ENCODE measurements at regions not wholly inside any gene's neighbourhood (a gene's known extent, or its start where the extent isn't known, plus 50 kb on each side); places are given as distances from the start of the nearest gene placed in this dataset.
"Not testable (repeated sequence)": the region's sequence is repeated elsewhere in the genome, so short reads cannot be mapped to it uniquely, and the experiment has no call there.

DNA sequence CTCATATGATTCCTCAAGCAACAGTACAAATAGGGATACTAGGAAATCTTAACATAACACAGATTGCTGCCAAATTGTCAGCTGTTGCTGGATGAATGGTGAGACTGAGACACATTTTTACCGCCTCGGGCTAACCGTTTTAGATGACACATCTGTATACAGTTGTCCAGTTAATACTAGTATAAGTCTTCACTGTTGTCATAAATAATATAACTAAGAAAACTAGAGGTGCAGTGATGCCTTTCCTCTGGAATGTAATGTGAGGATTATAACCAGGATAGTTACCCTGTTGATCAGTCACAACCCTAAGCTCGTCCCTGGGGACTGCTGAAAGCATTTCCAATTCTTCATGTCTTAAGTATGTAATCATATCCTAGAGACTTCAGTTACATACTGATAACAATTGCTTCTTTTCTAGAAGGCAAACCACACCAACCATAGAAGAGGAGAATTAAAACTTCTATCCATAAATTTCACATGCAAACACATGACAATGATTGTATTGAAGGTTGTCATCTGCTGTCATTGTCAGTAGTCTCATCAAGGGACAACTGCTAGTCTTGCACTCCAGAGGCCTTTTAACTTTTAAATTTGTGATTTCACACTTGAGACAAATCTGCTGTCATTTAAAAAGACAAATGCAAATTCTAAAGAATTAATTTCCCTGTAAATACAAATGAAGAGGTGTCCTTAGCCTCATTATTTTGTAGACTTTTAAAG lies 100.4 kb upstream of the SEMA3D start:
- no peak overlapping the region for H3K4me3 ChIP-seq (ENCODE audit: low read depth, low read length)
- TF ChIP-seq, protein P1, sequence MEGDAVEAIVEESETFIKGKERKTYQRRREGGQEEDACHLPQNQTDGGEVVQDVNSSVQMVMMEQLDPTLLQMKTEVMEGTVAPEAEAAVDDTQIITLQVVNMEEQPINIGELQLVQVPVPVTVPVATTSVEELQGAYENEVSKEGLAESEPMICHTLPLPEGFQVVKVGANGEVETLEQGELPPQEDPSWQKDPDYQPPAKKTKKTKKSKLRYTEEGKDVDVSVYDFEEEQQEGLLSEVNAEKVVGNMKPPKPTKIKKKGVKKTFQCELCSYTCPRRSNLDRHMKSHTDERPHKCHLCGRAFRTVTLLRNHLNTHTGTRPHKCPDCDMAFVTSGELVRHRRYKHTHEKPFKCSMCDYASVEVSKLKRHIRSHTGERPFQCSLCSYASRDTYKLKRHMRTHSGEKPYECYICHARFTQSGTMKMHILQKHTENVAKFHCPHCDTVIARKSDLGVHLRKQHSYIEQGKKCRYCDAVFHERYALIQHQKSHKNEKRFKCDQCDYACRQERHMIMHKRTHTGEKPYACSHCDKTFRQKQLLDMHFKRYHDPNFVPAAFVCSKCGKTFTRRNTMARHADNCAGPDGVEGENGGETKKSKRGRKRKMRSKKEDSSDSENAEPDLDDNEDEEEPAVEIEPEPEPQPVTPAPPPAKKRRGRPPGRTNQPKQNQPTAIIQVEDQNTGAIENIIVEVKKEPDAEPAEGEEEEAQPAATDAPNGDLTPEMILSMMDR (IDR thresholded peaks at IDR 0.05; ENCODE audit: insufficient read depth, low read depth, low read length) = no peak
- peak; percentile 0 for DNase-seq (ENCODE audit: low read depth)

DNA sequence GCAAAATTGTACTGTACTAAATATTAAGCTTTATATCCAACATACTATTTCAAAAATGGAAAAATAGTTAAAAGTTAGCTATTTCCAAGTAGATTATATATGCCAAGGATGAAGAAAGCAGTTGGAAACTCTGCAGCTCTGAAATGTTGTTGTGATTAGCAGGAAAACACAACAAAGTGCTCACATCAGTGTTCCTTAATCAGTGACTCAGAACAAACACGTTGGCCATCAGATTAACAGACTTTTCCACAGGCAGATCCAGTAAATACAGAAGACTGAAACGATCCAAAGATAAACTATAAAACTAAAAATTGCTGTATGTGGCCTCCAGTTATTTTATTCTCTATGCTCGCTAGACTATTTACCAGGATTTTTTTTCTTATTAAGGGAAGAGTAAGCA lies 99.6 kb upstream of the SEMA3D start:
- H3K4me3 ChIP-seq (ENCODE audit: low read depth, low read length) = no peak overlapping the region
- DNase-seq (ENCODE audit: low read depth) = peak; percentile 2
- TF ChIP-seq, protein P1 (IDR thresholded peaks at IDR 0.05; ENCODE audit: insufficient read depth, low read depth, low read length) = no peak

DNA sequence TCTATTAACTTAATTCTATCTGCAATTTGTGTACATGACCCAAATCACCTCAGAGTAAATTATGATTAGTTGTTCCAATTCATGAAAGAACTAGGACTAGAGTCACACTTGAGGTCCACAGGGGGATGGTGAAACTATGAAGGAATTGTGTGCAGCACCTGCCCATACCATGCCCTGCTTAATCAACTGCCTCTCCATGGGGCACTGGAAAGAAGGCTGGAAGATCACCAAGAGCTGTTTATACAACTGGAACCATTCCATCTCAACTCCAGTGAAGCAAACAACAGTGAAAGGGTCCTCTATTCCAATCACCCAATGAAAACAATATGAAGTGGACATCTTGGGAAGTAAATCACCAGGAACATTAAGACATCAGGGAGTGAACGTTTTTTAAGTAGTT lies 98.7 kb upstream of the SEMA3D start:
- TF ChIP-seq, protein P1 (IDR thresholded peaks at IDR 0.05; ENCODE audit: insufficient read depth, low read depth, low read length) = no peak
- DNase-seq (ENCODE audit: low read depth) = no peak
- no peak overlapping the region for H3K4me3 ChIP-seq (ENCODE audit: low read depth, low read length)

DNA sequence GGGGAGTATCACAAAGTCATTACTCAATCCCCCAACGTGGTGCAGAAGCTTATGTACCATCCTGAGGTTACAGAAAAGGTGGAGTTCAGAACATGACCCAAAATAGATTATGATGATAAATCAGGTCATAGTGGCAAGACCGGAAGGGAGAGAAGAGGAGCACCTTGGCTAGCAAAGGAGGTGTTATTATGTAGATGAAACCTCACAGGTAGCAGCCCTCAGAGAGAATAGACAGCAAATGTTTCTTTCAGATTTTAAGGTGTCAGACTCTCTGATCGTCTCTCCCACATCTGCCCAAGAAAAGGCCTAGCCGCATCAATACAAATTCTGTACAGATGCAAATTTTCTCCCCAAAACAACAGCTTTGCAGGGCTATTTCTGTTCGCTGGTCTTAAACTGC lies 88.3 kb upstream of the SEMA3D start:
- no peak for DNase-seq (ENCODE audit: low read depth)
- H3K4me3 ChIP-seq (ENCODE audit: low read depth, low read length) = no peak overlapping the region
- TF ChIP-seq, protein P1 (IDR thresholded peaks at IDR 0.05; ENCODE audit: insufficient read depth, low read depth, low read length) = no peak

DNA sequence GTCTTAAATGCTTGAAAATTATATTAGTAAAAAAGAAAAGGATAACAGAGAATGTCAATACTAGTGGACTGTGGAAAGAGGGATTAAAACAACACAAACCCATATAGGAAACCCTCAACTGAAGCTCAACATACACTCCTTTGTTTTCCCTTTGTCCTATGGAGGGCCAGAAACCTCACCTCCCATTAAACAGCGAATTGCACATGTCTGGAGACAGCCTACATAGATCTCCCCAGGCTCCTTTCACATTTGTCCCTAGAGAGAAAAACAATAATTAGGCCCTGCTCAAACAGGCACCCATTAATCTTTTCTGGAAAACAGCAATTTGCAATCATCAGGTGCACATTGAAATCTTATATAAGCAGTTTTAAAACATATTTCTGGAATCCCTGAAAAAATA lies 87.6 kb upstream of the SEMA3D start:
- H3K4me3 ChIP-seq (ENCODE audit: low read depth, low read length) = no peak overlapping the region
- TF ChIP-seq, protein P1 (IDR thresholded peaks at IDR 0.05; ENCODE audit: insufficient read depth, low read depth, low read length) = no peak
- no peak for DNase-seq (ENCODE audit: low read depth)

DNA sequence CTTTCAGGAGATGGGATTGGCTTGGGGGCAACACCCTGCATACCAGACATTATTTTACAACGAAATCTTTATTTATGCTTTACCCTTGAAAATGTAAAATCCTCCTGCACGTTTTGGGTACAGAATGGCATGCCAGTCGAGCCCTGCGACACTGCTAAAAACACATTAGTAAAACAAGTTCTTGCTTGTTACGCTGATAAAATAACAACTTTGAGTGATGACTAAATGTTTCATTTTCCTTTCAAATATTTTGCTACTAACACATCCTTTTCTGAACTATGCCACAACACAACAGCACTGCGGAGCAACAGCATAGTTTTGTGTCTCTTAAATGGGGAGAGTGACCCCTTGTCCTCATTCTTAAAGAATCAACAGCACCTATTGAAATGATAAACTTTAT lies 76.0 kb upstream of the SEMA3D start:
- TF ChIP-seq, protein P1 (IDR thresholded peaks at IDR 0.05; ENCODE audit: insufficient read depth, low read depth, low read length) = no peak
- DNase-seq (ENCODE audit: low read depth) = no peak

DNA sequence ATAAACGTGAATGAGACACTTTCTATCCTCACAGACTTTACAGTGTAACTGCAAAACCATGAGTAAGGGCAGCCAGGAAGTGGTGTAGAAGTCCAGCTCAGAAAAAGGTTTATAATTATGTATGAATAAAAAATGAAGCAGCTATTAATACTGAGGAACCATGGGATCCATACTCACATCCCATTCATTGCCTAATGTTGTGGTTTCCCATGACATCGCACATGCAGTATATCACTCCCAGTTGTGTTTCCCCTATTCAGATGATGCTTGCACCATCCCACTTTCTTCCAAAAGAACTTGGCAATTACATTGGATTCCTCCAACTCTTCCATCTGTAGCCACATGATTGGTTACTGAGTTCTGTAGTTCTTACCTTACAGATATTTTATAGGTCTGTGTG lies 74.5 kb upstream of the SEMA3D start:
- TF ChIP-seq, protein P1 (IDR thresholded peaks at IDR 0.05; ENCODE audit: insufficient read depth, low read depth, low read length) = no peak
- no peak for DNase-seq (ENCODE audit: low read depth)
- no peak overlapping the region for H3K4me3 ChIP-seq (ENCODE audit: low read depth, low read length)

More for the DNA sequence above, 76.0 kb upstream of the SEMA3D start:
- no peak overlapping the region for H3K4me3 ChIP-seq (ENCODE audit: low read depth, low read length)

DNA sequence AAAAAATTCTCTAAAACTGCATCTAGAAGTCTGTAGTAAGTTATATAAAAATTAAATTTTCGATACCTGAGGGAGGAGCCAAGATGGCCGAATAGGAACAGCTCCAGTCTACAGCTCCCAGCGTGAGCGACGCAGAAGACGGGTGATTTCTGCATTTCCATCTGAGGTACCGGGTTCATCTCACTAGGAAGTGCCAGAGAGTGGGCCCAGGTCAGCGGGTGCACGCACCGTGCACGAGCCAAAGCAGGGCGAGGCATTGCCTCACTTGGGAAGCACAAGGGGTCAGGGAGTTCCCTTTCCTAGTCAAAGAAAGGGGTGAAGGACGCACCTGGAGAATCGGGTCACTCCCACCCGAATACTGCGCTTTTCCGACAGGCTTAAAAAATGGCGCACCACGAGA lies 62.9 kb upstream of the SEMA3D start:
- not testable (repeated sequence) for DNase-seq (ENCODE audit: low read depth)
- H3K4me3 ChIP-seq (ENCODE audit: low read depth, low read length) = peak overlapping the region; percentile 21

Measured in fibroblast of villous mesenchyme (primary cell).